Stimulated activated naive CD8-positive, alpha-beta T cell treated with anti-CD3 and anti-CD28 coated beads, Interleukin-15, amount 100 ng/mL, for 72 hours (primary cell): ENCODE measurements at regions not wholly inside any gene's neighbourhood (a gene's known extent, or its start where the extent isn't known, plus 50 kb on each side); places are given as distances from the start of the nearest gene placed in this dataset.

Experiments used
- ATAC-seq: fragments of 150-1000 bp; cut with Tn5 transposase; 2 replicates; pipeline ENCODE4 v1.10.0; 2021; ENCODE audit warnings: mild to moderate bottlenecking, moderate library complexity
- DNase-seq, 2 donors: peaks; one replicate each; pipeline ENCODE4 v3.0.0; 2021 to 2022
- H3K27ac Mint-ChIP-seq, 2 donors: one replicate each; pipeline ENCODE4 v1.8.0; 2022; ENCODE audit warnings: mild to moderate bottlenecking in 2 of 2, mixed read lengths in 2 of 2, moderate library complexity in 2 of 2
- H3K27me3 Mint-ChIP-seq: one replicate; pipeline ENCODE4 v1.8.0; 2022; ENCODE audit warnings: mixed read lengths
- H3K4me1 Mint-ChIP-seq: one replicate; pipeline ENCODE4 v1.8.0; 2022; ENCODE audit warnings: mild to moderate bottlenecking, mixed read lengths
- H3K4me3 Mint-ChIP-seq, 2 donors: one replicate each; pipeline ENCODE4 v1.8.0; 2022; ENCODE audit warnings: mild to moderate bottlenecking in 2 of 2, mixed read lengths in 2 of 2, moderate library complexity in 1 of 2
- H3K9me3 Mint-ChIP-seq, 2 donors: one replicate each; pipeline ENCODE4 v1.8.0; 2022; ENCODE audit warnings: mixed read lengths in 2 of 2

GRCh38 chr10:42939685-42940366, 137.0 kb upstream of the RET start:
- no peak for DNase-seq
- no peak overlapping the region for H3K4me3 Mint-ChIP-seq
- ATAC-seq, result no peak
- H3K27me3 Mint-ChIP-seq, result no peaks in the 10 kb centered on the region
- H3K27ac Mint-ChIP-seq, result no peak overlapping the region
- H3K4me1 Mint-ChIP-seq, result no peaks in the 10 kb centered on the region
- H3K9me3 Mint-ChIP-seq, result no peaks in the 10 kb centered on the region

- no peak for ATAC-seq
- Mint-ChIP-seq H3K27me3 (no peaks in the 10 kb centered on the region), H3K4me3 (no peak overlapping the region), H3K27ac (peak overlapping the region in 1 of 2 donors; percentile 48), H3K9me3 (no peaks in the 10 kb centered on the region), H3K4me1 (no peaks in the 10 kb centered on the region)
- DNase-seq, result no peak
Measured at GRCh38 chr10:42940487-42941294, 136.2 kb upstream of the RET start.

GRCh38 chr10:42941295-42941644, 135.6 kb upstream of the RET start:
- no peak for DNase-seq
- H3K27ac Mint-ChIP-seq, result no peak overlapping the region
- H3K27me3 Mint-ChIP-seq, result no peaks in the 10 kb centered on the region
- peak; percentile 8 for ATAC-seq
- H3K4me3 Mint-ChIP-seq, result no peak overlapping the region
- H3K4me1 Mint-ChIP-seq, result no peaks in the 10 kb centered on the region
- no peaks in the 10 kb centered on the region for H3K9me3 Mint-ChIP-seq

- H3K27ac Mint-ChIP-seq, result no peak overlapping the region
- DNase-seq, result no peak
- H3K27me3 Mint-ChIP-seq, result no peaks in the 10 kb centered on the region
- ATAC-seq, result no peak
- H3K4me1 Mint-ChIP-seq, result no peaks in the 10 kb centered on the region
- no peaks in the 10 kb centered on the region for H3K9me3 Mint-ChIP-seq
- no peak overlapping the region for H3K4me3 Mint-ChIP-seq
Measured at GRCh38 chr10:42941790-42942189, 135.1 kb upstream of the RET start.

- Mint-ChIP-seq H3K4me3 (no peak overlapping the region), H3K27me3 (no peaks in the 10 kb centered on the region), H3K4me1 (no peaks in the 10 kb centered on the region), H3K9me3 (no peaks in the 10 kb centered on the region), H3K27ac (no peak overlapping the region)
- DNase-seq (no peak), ATAC-seq (no peak)
Measured at GRCh38 chr10:42942279-42942950, 134.5 kb upstream of the RET start.

- H3K27ac Mint-ChIP-seq, result no peak overlapping the region
- ATAC-seq (no peak), DNase-seq (no peak)
- H3K9me3 Mint-ChIP-seq, result no peaks in the 10 kb centered on the region
- no peaks in the 10 kb centered on the region for H3K27me3 Mint-ChIP-seq
- no peaks in the 10 kb centered on the region for H3K4me1 Mint-ChIP-seq
- H3K4me3 Mint-ChIP-seq, result no peak overlapping the region
Measured at GRCh38 chr10:42943025-42943818, 133.6 kb upstream of the RET start.

- Mint-ChIP-seq H3K9me3 (no peaks in the 10 kb centered on the region), H3K4me3 (no peak overlapping the region), H3K4me1 (no peaks in the 10 kb centered on the region), H3K27ac (no peak overlapping the region), H3K27me3 (peaks cover 12% of the 10 kb centered on the region)
- ATAC-seq (no peak), DNase-seq (no peak)
Measured at GRCh38 chr10:42948040-42948439, 128.8 kb upstream of the RET start.

- Mint-ChIP-seq H3K4me3 (no peak overlapping the region), H3K4me1 (no peaks in the 10 kb centered on the region), H3K27ac (no peak overlapping the region), H3K9me3 (no peaks in the 10 kb centered on the region), H3K27me3 (peaks cover 12% of the 10 kb centered on the region)
- DNase-seq (no peak), ATAC-seq (no peak)
Measured at GRCh38 chr10:42949287-42949686, 127.6 kb upstream of the RET start.

GRCh38 chr10:42950606-42951485, 126.0 kb upstream of the RET start:
- no peaks in the 10 kb centered on the region for H3K9me3 Mint-ChIP-seq
- no peaks in the 10 kb centered on the region for H3K4me1 Mint-ChIP-seq
- H3K4me3 Mint-ChIP-seq, result no peak overlapping the region
- DNase-seq (no peak), ATAC-seq (no peak)
- no peak overlapping the region for H3K27ac Mint-ChIP-seq
- peaks cover 12% of the 10 kb centered on the region for H3K27me3 Mint-ChIP-seq

- ATAC-seq, result no peak
- H3K27me3 Mint-ChIP-seq, result peaks cover 12% of the 10 kb centered on the region
- H3K27ac Mint-ChIP-seq, result no peak overlapping the region
- H3K4me1 Mint-ChIP-seq, result no peaks in the 10 kb centered on the region
- H3K4me3 Mint-ChIP-seq, result no peak overlapping the region
- DNase-seq, result no peak
- no peaks in the 10 kb centered on the region for H3K9me3 Mint-ChIP-seq
Measured at GRCh38 chr10:42951486-42952251, 125.2 kb upstream of the RET start.

- H3K4me1 Mint-ChIP-seq, result no peaks in the 10 kb centered on the region
- no peak for DNase-seq
- peaks cover 12% of the 10 kb centered on the region for H3K27me3 Mint-ChIP-seq
- H3K4me3 Mint-ChIP-seq, result no peak overlapping the region
- no peaks in the 10 kb centered on the region for H3K9me3 Mint-ChIP-seq
- ATAC-seq, result no peak
- no peak overlapping the region for H3K27ac Mint-ChIP-seq
Measured at GRCh38 chr10:42952349-42952748, 124.5 kb upstream of the RET start.

GRCh38 chr10:42952931-42953683, 123.8 kb upstream of the RET start:
- peak overlapping the region in 1 of 2 donors; percentile 12 for H3K27ac Mint-ChIP-seq
- DNase-seq (no peak), ATAC-seq (no peak)
- no peaks in the 10 kb centered on the region for H3K4me1 Mint-ChIP-seq
- H3K9me3 Mint-ChIP-seq, result no peaks in the 10 kb centered on the region
- peaks cover 12% of the 10 kb centered on the region for H3K27me3 Mint-ChIP-seq
- H3K4me3 Mint-ChIP-seq, result no peak overlapping the region

- Mint-ChIP-seq H3K4me1 (no peaks in the 10 kb centered on the region), H3K27ac (no peak overlapping the region), H3K27me3 (peaks cover 12% of the 10 kb centered on the region), H3K9me3 (no peaks in the 10 kb centered on the region), H3K4me3 (no peak overlapping the region)
- ATAC-seq, result peak; percentile 14
- DNase-seq, result no peak
Measured at GRCh38 chr10:42953684-42954674, 122.9 kb upstream of the RET start.
